ENCODE measurements at regions not wholly inside any gene's neighbourhood (a gene's known extent, or its start where the extent isn't known, plus 50 kb on each side); places are given as distances from the start of the nearest gene placed in this dataset.
"Not testable (repeated sequence)": the region's sequence is repeated elsewhere in the genome, so short reads cannot be mapped to it uniquely, and the experiment has no call there.

DNA sequence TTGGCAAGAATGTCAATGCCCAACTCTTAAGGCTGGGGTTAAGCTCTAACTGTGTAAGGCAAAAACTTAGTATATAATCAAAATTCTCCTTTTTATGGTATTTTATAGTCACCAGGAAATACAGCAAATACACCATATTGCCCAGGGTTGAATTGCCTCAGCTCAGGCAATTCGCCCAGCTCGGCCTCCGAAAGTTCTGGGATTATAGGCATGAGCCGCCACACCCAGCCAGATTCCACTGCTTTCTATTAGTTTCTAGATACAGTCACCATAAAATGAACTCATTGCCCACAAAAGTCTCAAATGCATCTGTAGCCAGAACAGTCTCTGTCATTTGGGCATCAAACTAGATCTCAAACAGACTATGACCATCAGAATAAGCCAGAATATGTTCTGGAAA lies 238.7 kb upstream of the TOX3 start:
- no peak for DNase-seq

DNA sequence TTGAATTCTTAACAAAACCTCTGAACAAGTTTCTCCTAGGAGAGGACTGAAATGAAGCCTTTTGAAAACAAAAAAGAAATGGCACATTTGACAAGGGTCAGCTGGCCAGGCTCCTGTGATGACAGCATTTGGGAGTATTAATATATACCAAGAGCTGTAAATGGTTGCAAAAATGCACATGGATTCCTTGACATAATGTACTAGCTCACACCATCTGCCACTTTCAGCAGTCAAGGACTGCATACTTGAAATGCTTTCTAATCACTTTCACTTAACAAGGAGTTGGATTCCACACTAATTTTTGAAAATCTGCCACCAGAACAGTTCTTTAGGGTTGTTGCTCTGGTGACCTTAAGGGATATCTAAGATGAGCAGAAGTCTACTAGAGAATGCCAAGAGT lies 236.7 kb upstream of the TOX3 start:
- DNase-seq, result no peak

- no peak for DNase-seq
Measured at GRCh38 chr16:52781005-52781630, 234.2 kb upstream of the TOX3 start.

DNA sequence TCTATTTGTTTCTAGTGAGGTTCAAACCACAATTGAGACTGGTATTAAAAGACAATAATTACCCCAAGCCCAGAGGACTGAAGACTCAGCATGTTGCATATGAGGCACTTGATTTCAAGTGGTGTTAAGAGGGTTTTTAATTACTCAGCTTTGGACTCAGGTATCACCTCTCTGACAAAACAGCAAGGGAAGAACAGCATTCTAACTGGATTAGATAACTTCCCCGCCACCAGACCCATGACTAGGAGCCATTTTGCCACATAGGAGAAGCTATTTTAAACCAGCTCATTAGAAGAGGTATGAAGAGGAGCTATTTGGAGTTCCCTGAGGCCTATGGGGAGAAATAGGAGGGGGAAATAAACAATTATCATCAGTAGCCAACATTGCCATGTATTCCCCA lies 226.1 kb upstream of the TOX3 start:
- no peak for DNase-seq

- no peak for DNase-seq
Measured at GRCh38 chr16:52770828-52771227, 223.9 kb upstream of the TOX3 start.

- DNase-seq, result no peak
Measured at GRCh38 chr16:52758473-52758855, 211.5 kb upstream of the TOX3 start.

DNA sequence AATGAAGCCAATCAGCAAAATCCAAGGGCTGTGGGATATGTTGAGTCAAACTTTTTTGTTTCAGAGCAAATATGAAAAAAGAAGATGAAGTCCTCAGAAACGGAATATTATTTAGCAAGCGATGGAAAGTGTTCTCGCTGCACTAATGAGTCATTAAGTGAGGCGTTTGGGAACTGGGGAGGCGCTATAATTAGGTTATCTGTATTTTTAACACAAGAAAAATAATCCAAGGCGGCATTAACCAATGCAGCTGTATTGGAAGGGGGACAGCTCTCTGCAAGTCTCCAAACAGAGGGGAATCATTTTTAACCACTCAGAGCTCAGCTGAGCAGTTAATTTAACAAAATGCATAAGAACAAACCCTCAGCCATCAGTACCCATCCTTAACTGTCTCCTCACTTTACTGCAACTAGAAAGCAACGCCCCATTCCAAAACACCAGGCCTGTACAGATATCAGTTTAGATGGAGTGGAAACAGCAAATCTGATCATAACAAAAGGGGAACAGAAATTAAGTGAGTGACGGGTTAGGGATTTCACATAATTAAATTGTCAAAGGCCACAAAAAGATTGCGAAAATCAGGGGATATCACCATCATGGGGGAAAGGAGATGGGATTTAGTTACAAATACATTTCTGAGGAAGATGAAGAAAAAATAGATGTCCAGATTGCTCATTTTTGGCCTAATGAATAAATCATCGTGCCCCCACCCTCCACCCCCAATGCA lies 211.0 kb upstream of the TOX3 start:
- DNase-seq, result no peak

GRCh38 chr16:52756812-52757517 lies 210.0 kb upstream of the TOX3 start:
- DNase-seq, result no peak

DNA sequence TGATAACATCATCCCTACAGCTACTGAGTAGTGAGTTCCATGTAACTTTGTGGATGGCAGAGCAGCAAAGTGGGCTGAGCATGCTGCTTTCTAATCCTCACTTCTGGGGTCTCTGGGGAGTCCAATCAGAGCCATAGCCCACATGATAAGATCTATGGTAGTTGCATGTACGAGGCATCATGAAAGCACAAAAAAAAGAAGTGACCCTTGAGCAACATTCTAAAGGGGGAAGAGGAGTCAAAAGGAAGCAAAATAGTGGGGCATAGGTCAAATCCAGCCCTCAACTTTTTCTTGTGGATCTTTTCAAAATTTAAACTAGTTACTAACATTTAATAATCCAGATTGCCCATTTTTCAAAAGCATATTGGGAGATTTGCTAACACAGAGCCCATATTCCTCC lies 208.5 kb upstream of the TOX3 start:
- DNase-seq, result no peak

DNA sequence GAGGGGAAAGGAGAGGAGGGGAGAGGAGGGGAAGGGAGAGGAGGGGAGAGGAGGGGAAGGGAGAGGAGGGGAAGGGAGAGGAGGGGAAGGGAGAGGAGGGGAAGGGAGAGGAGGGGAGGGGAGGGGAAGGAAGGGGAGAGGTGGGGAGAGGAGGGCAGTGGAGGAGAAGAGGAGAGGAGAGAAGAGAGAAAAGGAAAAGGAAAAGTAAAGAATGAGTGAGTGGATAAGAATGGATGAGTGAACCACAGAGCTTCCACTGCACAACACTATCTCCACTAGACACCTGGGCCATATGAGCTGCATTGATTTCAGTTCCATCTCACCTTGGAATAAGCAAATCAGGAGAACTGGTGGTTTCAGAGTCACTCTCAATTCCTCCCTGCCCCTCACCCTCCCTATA lies 204.1 kb upstream of the TOX3 start:
- DNase-seq, result no peak

- DNase-seq, result no peak
Measured at GRCh38 chr16:52748741-52749140, 201.8 kb upstream of the TOX3 start.

- DNase-seq, result no peak
Measured at GRCh38 chr16:52747088-52747595, 200.2 kb upstream of the TOX3 start.

DNA sequence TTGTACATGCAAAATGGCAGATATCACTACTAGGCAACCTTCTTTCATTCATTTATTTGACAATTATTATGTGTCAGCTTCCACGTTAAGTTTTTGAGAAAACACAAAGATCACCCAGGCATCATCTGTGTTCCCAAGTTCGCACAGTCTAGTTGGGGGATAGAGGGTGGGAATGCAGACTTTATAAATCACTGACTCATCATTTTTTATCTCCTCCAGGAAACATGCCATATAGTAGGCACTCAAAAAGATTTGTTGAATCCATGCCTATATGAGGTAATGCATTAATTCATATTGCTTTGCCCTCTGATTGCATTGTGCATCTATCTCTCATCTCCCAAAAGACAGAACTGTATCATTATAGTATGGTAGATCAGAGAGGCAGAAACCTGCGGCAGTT lies 196.8 kb upstream of the TOX3 start:
- DNase-seq, result no peak

- no peak for DNase-seq
Measured at GRCh38 chr16:52742608-52743170, 195.7 kb upstream of the TOX3 start.

GRCh38 chr16:52742052-52742451 lies 195.1 kb upstream of the TOX3 start:
- DNase-seq, result no peak

DNA sequence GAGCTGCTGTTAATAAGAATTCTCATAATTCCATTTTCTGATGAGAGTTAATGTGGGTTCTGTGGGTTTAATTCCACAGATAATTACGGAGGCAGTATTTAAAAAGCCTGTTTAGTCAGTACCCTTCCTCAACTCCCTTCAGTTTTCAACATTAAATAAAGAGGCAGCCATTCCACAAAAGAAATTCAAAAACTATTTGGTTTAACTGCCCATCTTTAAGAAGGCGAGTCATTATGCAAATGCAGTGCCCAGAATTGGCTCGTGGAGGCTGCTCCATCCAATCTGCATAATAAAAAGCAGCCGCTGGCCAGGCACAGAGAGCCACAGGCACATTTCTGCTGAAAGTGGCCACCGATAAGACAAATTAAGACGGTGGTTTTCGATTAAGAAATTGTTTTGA lies 194.4 kb upstream of the TOX3 start:
- no peak for DNase-seq

DNA sequence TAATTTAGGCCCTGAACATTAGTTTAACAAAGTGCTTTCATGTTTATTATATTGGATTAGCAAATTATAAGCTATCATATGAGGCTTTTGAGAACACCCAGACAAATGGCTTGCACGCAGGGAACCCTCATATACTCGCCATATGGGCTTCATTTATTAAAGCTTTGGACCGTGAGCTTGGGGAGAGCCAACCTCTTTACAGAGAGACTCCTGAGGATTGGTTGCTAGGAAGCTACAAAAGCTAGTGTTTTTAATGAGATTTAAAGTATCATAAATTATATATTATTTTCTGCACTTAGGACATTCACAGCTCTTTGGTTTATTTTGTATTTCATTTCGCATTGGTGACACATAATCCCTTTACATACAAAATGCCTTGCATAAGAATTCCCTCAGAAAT lies 193.8 kb upstream of the TOX3 start:
- DNase-seq, result no peak

DNA sequence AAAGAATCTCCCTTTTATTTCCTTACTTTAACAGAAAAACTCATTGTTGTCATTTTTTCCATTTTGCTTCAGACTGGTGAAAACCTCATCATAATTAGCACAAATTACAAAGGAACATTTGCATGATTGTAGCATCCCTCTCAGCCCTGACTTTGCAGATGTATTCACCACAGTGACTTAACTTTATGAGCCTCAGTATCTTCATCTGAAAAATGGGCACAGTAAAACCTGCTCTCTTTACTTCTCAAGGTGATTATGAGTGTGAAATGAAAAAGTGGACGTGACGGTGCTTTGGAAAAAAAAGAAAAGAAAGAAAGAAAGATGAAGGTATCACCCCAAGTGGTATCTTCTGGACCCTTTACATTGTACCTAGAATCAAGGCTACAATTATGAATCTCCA lies 193.4 kb upstream of the TOX3 start:
- no peak for DNase-seq

GRCh38 chr16:52738992-52739391 lies 192.0 kb upstream of the TOX3 start:
- DNase-seq, result not testable (repeated sequence)

- DNase-seq, result no peak
Measured at GRCh38 chr16:52731219-52731875, 184.4 kb upstream of the TOX3 start.

DNA sequence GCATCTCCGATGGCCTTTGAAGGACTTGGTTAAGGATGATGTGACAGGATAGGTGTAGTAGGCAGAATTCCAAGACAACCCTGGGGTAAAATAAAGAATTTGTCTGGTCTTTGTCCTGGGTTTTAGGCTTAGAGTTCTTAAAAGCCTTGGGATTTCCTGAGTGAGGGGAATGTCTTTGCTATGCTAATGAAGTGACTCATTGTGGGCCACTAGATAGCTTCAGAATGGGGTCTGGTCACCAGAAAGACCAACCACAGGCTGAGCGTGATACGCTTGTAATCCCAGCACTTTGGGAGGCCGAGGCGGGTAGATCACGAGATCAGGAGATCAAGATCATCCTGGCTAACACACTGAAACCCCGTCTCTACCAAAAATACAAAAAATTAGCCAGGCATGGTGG lies 182.8 kb upstream of the TOX3 start:
- DNase-seq, result no peak

DNA sequence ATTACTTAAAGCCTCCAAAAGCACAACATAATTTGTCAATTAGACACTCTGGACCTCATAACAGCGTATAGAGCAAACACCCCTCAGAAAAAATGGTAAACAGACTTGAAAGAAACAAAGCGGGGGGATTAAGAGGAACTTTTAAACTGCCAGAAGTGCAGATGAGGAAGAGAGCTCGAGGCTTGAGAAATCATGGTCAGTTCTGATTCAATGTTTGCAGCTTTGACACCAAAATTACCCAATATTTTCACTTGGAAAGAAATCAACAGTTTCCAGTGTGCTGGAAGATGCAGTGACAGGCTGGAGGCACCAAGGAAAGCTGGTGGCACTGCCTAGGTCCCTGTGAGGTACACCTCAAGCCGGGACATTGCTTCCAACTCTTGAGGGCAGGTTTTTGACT lies 180.9 kb upstream of the TOX3 start:
- no peak for DNase-seq

- DNase-seq, result no peak
Measured at GRCh38 chr16:52727441-52727840, 180.5 kb upstream of the TOX3 start.

Measured in dermis blood vessel endothelial cell (primary cell).